GM18861 (cell line): ENCODE measurements at regions not wholly inside any gene's neighbourhood (a gene's known extent, or its start where the extent isn't known, plus 50 kb on each side); places are given as distances from the start of the nearest gene placed in this dataset.

ENCODE experiments used
- ATAC-seq: cut with Tn5 transposase; IDR thresholded peaks from one replicate; pipeline ENCODE4 v1.9.1; 2021; ENCODE audit not compliant: unreplicated experiment

DNA sequence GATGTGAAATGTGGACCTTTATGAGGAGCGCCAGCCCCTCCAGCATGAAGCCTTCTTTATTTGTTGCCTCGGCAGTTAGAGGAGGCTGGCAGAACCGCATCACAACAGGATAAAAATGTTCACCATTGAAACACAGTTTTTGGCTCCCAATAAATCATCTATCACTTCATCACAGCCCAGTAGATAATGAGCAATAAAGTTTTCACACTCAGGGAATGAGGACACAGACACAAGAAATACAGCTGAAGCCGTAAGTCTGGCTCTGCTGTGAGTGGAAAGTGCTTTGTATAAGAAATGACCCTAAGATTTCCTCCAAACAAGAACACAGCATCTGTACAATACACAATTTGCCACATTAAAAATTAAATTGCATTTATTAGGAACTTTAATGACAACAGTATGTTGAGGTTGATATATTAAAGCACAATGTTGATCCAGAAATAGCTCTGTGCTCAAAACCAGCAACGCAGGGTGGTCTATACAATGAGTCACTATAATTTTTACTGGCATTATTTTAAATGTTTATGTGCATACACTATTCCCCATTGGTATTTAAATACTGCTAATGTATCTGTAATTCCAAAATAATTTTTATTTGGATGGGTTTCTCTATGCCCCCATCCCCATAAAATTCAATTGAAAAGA lies 301.8 kb upstream of the MGMT start:
- ATAC-seq: no peak

DNA sequence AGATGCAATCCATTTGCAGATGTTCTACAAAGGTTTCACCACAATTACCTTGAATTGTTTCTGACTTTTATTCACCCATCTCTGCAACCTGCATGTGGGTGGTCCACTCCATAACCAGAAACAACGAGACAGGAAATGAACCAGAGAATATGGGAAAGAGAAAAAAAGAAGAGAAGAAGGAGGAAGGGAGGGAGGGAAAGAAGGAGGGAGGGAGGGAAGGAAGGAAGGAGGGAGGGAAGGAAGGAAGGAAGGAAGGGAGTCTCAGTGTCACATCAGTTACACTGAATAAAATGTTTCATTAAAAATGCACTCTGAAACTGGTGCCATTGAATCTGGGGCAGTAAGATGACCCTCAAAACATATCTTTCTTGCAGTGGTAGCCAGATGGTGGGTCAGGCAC lies 301.3 kb upstream of the MGMT start:
- no peak for ATAC-seq

DNA sequence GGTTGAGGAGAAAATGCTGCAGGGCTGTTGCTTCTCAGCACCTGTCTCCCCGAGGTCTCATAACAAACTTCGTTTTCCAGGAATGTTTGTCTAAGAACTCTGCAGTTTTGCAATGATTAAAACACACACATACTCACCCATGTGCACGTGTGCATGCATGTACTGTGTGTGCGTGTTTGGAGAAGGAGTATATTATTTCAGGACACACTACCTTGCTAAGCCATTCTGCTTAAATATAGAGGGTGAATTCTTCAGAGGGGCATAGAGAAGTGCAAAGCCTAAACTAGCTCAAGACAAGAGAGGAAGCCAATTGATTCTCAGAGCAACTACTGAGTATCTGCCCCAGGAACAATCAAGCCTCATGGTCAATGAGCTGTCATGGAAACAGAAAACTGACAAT lies 298.4 kb upstream of the MGMT start:
- no peak for ATAC-seq

DNA sequence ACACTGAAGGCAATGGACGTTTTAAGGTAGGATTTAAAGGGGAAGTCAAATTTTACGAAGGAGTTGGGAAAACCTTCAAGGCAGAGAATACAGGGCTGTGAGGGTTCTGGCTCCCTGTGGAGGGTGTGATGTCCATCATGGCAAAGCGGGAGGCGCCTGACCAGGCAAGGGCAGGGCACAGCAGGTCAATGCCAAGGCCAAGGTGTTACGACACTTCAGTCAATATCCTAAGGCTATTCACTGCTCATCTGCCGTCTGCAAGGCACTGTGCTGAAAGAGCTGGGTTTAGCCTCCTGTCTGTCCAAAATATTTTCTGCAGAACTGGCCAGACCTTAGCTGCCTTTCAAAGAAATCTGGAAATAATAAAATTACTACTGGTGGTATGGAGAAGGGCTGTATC lies 297.9 kb upstream of the MGMT start:
- ATAC-seq: no peak

DNA sequence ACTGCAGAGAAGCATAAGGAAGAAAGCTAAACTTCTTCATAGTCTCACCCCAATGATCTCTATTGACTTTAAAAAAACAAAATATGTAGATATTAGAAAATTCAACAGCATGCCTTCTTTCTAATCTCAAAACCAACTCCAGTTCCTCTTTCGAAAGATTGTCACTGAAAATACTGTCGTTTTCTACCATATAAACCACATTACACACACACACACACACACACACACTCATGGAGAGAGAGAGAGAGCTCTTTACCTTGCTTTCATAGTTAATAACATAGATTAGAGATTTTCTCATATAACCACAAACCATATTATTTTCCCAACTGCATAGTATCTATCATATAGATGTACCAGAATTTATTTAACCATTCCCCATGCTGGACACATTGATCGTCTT lies 296.2 kb upstream of the MGMT start:
- ATAC-seq: no peak

DNA sequence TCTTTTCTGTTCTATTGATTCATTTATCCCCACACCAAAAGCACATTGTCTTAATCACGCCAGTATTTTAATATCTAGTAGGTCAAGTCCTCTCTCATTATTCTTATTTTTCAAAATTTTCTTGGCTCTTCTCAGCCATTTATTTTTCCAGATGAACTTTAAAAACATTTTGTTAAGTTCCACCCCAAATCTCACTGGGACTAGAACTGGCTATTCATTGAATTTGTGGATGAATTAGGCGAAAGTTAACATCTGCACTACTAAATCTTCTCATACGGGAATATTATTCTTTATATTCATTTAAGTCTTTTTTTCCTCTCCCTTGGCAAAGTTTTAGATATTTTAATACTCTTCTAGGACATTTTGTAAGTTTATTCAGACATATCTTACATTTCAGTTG lies 295.2 kb upstream of the MGMT start:
- ATAC-seq: no peak

DNA sequence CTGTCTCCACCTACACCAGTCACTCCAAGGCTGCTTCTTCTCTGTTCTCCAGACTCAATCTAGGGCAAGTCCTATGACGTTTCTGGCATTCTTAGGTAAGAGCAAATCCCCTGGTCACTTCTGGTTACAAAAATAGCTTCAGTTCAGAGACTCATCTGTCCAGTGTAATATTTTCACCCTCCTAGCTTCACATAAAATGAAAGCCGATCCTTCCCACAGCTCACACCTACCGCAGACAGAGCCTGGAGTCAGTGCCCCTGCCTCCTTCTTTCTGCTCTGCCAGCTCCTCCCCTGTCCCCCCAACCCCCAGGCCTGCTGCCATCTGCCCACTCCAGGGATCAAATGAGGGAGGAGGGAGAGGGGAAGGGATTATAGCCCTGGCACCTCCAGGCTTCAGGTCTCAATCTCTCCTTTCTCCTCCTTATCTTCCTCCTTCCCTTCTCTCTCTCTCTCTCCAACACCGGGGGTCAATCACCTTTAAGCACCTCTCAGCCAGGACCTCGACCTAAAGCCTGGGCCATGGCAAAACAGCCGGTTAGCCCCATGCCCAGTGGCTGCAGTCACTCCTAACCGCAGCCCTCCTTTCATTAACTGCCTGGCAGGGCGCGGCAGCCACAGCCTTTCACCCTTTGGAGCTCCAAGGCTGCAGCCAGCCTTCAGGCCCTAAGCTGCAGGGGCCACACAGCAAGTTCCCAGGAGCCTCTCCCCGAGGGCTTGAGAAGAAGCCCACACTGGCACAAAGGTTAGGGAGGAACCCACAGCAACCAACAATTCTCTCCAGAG lies 292.6 kb upstream of the MGMT start:
- ATAC-seq: no peak

DNA sequence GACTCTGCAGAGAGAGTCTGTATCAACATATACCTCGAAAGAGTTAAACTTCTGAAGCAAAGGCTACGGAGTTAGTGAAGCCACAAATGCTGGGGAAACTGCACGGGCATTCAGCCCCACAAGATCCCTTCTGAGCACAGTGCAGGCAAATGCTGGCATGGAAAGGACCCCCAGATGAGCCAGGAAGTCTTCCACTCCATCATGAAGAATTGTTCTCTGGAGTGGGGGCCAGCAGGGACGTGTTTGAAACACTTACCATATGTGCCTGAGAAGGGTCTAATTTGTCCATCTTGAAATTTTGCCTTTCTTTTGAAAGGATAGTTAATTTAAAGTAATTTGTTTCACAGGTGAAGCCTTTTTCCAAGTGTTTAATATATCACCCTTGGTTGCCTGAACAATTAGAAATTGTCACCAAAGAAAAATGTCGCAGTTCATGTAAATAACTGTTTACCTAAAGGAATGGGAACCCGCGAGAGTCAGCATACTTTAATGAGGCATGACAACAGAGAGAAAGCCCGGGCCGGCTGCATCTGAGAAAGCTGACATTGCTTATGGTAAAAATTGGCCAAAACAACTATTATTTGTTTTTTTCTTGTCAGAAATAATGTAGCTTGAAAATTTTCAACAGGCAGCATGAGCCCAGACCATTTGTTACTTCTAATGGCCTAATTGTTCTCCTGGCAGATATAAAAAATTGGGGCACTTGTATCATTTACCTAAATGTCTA lies 287.6 kb upstream of the MGMT start:
- ATAC-seq: no peak

DNA sequence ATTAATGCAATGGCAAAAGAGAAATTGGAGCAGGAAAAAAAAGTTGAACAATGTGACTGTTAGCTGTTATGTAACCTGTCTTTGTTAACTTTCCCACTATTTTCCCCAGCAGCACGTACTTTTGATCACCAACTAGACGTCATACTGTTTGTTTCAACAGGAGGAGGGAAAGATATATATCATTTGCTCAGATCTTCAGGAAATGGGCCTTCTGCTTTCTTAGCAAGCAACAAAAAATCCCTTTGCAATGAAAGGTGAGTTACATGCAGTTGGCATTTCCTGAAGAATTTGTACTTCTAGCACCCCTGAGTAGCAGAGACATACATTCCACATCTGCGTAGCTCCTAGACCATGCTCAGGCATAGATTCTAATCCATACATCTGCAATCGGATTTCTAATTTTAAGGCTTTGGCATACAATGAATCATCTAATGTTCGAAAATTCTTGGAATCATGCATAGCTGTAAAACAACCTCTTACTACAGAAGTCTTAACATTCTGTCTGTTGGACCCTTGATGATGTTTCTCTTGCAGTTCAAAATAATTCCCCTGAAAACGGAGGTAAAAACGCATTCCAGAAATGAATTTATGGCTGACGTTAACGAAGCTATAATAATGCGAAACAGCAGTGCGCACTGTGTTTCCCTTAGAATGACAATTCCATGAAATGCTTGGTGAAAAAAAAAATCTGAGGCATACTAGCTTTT lies 286.9 kb upstream of the MGMT start:
- no peak for ATAC-seq

DNA sequence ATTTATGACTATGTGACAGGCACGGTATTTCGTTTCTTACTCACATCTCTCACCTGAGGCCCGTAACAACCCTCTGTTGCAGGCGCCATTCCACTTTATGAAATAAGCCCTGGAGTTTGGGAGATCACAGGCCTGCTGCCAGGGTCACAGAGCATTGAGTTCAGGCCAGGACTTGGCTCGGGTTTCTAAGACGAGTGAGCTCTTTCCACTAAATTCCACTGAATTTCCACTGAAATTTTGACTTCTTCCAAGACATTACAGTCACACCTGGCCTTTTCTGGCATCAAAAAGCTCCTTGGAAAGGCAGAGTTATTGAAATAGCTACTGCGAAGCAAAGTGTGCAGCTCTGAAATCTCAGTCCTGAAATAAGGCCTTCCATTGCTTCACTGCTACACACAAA lies 282.8 kb upstream of the MGMT start:
- no peak for ATAC-seq

DNA sequence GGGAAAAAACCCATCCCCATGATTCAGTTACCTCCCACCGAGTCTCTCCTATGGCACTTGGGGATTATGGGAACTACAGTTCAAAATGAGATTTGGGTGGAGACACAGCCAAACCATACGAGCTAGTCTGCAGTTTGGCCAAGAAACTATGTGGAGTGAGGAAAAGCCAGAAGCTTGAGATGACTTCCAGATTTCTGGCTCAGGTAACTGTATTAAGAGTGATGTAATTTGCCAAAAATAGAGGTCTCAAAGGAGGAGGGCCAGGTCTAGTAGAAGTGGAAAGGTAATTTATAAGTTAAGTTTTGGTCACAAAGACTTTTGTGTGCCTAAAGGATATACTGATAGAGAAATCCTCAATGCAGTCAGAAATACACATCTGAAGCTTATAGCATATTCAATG lies 279.7 kb upstream of the MGMT start:
- ATAC-seq: no peak

DNA sequence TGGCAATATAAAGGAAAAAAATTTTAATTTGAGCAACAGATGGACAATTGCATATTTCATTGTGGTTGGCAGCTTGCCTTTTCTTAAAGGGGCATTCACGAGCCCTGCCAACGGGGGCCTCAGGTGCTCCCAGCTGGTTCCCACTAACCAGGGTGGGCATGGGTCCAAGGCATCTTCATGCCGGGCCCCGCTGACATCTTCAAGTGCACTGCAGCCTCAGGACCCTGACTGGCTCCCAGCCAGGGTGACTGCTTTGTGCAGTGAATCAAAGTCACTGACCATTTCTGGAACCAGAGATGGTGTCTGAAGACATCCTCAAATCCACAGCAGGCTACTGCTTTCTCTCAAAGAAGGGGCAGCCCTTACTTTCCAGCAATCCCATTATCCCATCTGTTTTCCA lies 275.2 kb upstream of the MGMT start:
- no peak for ATAC-seq

DNA sequence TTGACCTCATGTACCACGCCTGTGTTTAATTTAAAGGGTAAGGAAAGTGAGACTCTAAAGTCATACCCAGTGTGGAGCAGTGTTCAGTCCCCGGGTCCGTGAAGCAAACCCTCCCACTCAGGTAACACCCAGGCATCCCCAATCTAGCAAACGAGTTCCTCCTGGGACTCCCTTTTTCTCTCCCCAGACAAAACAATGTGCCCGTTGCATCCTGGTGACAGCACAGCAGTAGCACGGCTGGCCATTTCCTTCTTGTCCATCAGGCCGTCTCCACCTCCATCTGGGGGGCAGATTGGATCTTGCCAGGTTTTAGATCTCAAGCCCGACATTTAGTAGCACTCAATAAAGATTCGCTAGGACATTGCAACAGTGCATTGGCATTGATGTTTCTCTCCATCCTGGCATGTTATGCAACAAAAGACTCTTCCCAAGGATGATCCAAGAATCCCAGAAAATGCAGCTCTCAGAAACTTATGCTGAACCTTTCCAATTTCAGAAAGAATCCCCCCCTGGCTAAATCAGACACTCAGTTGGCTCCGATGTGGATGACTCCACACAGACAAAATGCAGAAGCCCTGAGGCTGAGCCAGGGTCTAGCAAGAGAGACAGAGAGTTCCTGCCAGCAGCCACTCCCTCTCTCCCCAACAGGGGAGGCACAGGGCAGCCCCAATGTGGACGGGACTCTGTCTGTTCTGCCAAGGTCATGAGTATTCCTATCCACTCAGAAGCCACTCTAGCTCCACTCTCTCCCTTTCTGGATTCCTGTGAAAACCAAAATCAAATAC lies 274.5 kb upstream of the MGMT start:
- no peak for ATAC-seq

DNA sequence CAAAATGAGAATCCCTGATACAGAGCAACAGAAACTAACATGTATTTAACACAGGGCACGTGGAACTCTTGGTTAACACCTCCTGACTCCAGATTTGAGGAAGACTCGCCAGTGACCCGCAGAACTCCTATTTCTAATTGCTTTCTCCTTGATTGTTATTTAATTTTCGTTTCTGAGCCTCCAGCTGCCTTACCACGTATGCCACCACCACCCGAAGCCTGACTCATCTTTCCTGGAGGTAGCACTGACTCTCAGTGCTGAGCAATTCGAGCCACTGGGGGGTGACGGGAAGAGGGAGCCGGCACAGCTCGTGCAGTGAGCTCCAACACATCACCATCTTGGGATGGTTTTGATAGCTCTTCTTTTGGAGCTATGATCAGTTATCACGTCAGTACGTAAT lies 273.9 kb upstream of the MGMT start:
- ATAC-seq: no peak

DNA sequence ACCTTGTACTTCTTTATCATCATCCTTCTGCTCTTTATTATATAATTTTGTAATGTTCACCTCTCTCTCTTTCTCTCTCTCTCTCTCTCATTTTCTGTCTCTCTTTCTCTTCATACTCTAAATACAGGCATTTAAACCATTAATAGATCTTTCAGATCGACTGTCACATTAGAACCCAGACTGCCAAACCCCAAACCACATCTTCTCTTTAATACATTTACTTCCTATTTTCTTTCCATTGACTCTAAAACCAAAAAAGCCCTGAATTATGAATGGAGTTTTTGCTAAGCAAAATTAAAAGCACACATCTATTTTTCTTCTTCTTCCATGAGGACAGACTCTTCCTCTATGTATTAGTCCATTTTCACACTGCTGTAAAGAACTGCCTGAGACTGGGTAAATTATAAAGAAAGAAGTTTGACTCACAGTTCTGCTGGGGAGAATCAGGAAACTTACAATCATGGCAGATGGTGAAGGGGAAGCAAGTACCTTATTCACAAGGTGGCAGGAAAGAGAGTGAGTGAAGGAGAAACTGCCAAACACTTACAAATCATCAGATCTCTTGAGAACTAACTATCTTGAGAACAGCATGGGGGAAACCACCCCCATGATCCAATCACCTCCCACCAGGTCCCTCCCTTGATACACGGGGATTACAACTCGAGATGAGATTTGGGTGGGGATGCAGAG lies 272.7 kb upstream of the MGMT start:
- ATAC-seq: no peak

DNA sequence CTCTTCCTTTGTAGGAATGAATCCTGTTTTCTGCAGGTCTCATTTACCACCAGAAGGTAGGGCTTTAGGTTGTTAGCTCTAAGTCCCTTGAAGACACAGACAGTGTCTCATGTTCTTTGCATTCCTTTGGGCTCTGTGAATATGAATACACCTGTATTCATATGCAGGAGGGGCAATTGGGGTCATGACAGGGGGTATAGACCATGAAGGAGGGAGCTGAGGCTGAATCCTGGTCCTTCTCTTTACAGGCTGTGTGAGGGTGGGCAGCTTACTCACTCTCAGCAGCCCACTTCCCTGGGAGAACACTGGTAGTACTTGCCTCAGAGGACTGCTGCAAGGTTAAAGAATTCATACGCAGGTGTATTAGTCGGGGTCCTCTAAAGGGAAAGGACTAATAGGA lies 267.2 kb upstream of the MGMT start:
- ATAC-seq: no peak

DNA sequence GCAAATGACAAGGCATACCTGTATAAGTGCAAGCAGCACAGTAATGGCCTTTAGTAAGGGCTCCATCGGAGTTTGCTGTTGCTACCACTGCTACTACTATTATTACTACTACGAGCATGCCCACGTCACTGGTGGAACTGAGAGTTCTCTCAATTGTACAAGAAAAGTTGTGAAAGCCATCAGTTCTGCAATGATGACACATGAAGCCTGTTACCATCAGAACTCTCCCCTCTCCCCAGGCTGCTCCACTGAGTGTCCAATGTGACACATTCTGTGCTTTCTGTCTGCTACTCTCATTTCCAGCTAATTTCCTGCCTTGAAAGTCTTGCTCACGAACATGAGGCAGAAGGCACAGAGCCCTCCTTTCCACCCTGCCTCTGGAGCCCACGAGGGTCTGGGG lies 263.2 kb upstream of the MGMT start:
- ATAC-seq: no peak

DNA sequence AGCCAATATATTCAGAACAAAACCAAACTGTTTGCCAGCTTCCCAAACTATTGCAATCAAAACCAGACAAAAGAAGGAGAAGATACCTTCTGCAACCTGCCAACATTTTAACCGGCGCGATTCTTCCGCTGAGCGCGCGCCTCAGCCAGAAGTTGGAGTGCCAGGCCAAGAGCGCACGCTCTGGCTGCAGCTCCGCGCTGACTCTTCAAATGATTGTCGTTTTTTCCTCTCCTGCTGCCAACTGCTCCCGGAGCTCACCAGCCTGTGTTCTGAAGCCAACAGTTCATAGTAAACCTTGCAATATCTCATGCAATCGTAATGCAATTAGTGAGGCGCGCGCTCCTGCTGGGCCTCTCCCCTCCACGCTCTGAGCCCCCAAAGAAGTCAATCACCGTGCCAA lies 259.7 kb upstream of the MGMT start:
- no peak for ATAC-seq

DNA sequence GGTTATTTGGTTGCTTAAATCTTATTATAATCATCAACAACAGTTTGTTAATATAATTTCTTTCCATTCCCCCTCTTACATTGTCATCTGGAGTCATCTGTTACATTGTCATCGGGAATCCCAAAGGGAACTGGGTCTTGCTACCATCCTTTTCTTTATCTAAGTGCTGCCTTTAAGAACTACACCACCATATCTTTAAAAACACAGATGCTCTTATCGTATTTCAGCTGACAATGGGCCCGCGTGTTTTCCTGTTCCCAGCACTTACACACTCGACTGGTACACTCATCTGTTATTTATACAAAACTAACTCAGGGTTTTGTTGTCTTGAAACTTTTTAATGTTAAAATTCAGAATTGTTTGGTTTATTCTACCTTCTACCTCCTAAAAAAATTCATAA lies 256.2 kb upstream of the MGMT start:
- no peak for ATAC-seq

DNA sequence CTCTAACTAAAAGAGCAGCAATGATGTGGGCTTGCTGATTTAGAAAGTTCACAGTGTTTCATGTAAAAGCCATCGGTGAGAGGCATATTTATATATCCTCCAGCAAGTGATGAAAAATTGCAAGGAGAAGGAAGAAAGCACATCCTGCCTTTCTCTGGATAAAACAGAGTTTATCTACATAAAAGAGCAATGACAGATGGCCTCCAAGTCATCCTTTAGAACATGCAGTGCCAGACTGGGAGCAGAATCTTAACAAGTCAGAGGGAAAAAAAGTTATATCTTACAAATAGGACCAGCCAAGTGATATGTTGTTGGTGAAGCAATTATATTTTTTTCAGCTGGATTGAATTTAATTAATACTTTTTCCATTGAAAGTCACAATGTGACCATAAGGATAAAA lies 253.8 kb upstream of the MGMT start:
- no peak for ATAC-seq
